ENCODE measurements at regions not wholly inside any gene's neighbourhood (a gene's known extent, or its start where the extent isn't known, plus 50 kb on each side); places are given as distances from the start of the nearest gene placed in this dataset.
"Not testable (repeated sequence)": the region's sequence is repeated elsewhere in the genome, so short reads cannot be mapped to it uniquely, and the experiment has no call there.

- no peak for FAIRE-seq
- no peak for DNase-seq (ENCODE audit: low spot score)
These were observed 314.2 kb downstream of the PID1 start for GRCh38 chr2:228956701-228957474.

GRCh38 chr2:228949831-228950230 lies 321.3 kb downstream of the PID1 start:
- DNase-seq (ENCODE audit: low spot score) (no peak), FAIRE-seq (no peak)

- FAIRE-seq (no peak), DNase-seq (ENCODE audit: low spot score) (no peak)
These were observed 325.4 kb downstream of the PID1 start for GRCh38 chr2:228945710-228946109.

GRCh38 chr2:228942856-228943255 lies 328.2 kb downstream of the PID1 start:
- DNase-seq (ENCODE audit: low spot score) = no peak
- no peak for FAIRE-seq

GRCh38 chr2:228938629-228939028 lies 332.5 kb downstream of the PID1 start:
- DNase-seq (ENCODE audit: low spot score) (no peak), FAIRE-seq (no peak)

GRCh38 chr2:228927028-228928010 lies 343.8 kb downstream of the PID1 start:
- no peak for DNase-seq (ENCODE audit: low spot score)

GRCh38 chr2:228919808-228920207 lies 351.3 kb downstream of the PID1 start:
- no peak for FAIRE-seq

More at GRCh38 chr2:228927028-228928010, 343.8 kb downstream of the PID1 start:
- FAIRE-seq = no peak

GRCh38 chr2:228917220-228917619 lies 353.9 kb downstream of the PID1 start:
- FAIRE-seq (no peak), DNase-seq (ENCODE audit: low spot score) (no peak)

More at GRCh38 chr2:228919808-228920207, 351.3 kb downstream of the PID1 start:
- no peak for DNase-seq (ENCODE audit: low spot score)

- no peak for FAIRE-seq
- no peak for DNase-seq (ENCODE audit: low spot score)
These were observed 354.5 kb downstream of the PID1 start for GRCh38 chr2:228916416-228917090.

- FAIRE-seq (no peak), DNase-seq (ENCODE audit: low spot score) (no peak)
These were observed 357.9 kb downstream of the PID1 start for GRCh38 chr2:228913176-228913575.

- not testable (repeated sequence) for FAIRE-seq; DNase-seq (ENCODE audit: low spot score)
These were observed 360.2 kb downstream of the PID1 start for GRCh38 chr2:228910872-228911271.

- no peak for FAIRE-seq
- no peak for DNase-seq (ENCODE audit: low spot score)
These were observed 368.9 kb downstream of the PID1 start for GRCh38 chr2:228902176-228902575.

- DNase-seq (ENCODE audit: low spot score) (no peak), FAIRE-seq (no peak)
These were observed 369.6 kb downstream of the PID1 start for GRCh38 chr2:228901531-228901930.

- no peak for FAIRE-seq
- DNase-seq (ENCODE audit: low spot score) = no peak
These were observed 392.9 kb downstream of the PID1 start for GRCh38 chr2:228878138-228878537.

- FAIRE-seq = no peak
- no peak for DNase-seq (ENCODE audit: low spot score)
These were observed 394.8 kb downstream of the PID1 start for GRCh38 chr2:228876276-228876675.

GRCh38 chr2:228875152-228875900 lies 395.8 kb downstream of the PID1 start:
- DNase-seq (ENCODE audit: low spot score) = no peak
- FAIRE-seq = no peak

GRCh38 chr2:228871012-228871411 lies 400.1 kb downstream of the PID1 start:
- DNase-seq (ENCODE audit: low spot score) (no peak), FAIRE-seq (no peak)

GRCh38 chr2:228869636-228870264 lies 401.3 kb downstream of the PID1 start:
- FAIRE-seq = no peak
- DNase-seq (ENCODE audit: low spot score) = no peak

- no peak for DNase-seq (ENCODE audit: low spot score)
- FAIRE-seq = no peak
These were observed 403.7 kb downstream of the PID1 start for GRCh38 chr2:228867406-228867805.

GRCh38 chr2:228866781-228867180 lies 404.3 kb downstream of the PID1 start:
- FAIRE-seq (no peak), DNase-seq (ENCODE audit: low spot score) (no peak)
